MM.1S (cell line): ENCODE measurements at regions not wholly inside any gene's neighbourhood (a gene's known extent, or its start where the extent isn't known, plus 50 kb on each side); places are given as distances from the start of the nearest gene placed in this dataset.
"Not testable (repeated sequence)": the region's sequence is repeated elsewhere in the genome, so short reads cannot be mapped to it uniquely, and the experiment has no call there.

Experiments used
- EZH2 ChIP-seq: fragments of 300-600 bp; sonication (generic); optimal IDR thresholded peaks from 2 replicates; pipeline ENCODE3; 2017; ENCODE audit warnings: low read depth, mild to moderate bottlenecking, antibody characterized with exemption, low read length, mixed read lengths
- EZH2phosphoT487 ChIP-seq: fragments of 300-600 bp; sonication (generic); IDR thresholded peaks from 2 replicates; pipeline ENCODE4 v1.6.1; 2018; ENCODE audit warnings: antibody characterized with exemption, low read length
- TF ChIP-seq, protein P1 (sequence below): fragments of 300-600 bp; sonication (generic); IDR thresholded peaks from 2 replicates; pipeline ENCODE4 v1.5.1; 2016; ENCODE audit warnings: antibody characterized with exemption, low read length, mixed read lengths

DNA sequence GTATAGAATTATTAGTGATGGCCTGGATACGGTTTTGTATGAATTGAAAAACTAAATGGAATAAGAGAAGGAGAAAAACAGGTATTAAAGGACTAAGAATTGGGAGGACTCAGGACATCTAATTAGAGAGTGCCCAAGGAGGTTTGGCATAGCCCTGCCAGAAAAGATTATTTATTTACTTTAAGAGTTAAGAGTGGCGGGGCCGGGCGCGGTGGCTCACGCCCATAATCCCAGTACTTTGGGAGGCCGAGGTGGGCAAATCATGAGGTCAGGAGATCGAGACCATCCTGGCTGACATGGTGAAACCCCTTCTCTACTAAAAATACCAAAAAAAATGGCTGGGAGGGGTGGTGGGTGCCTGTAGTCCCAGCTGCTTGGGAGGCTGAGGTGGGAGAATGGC, 115.2 kb upstream of the KCNJ3 start:
- TF ChIP-seq, protein P1, sequence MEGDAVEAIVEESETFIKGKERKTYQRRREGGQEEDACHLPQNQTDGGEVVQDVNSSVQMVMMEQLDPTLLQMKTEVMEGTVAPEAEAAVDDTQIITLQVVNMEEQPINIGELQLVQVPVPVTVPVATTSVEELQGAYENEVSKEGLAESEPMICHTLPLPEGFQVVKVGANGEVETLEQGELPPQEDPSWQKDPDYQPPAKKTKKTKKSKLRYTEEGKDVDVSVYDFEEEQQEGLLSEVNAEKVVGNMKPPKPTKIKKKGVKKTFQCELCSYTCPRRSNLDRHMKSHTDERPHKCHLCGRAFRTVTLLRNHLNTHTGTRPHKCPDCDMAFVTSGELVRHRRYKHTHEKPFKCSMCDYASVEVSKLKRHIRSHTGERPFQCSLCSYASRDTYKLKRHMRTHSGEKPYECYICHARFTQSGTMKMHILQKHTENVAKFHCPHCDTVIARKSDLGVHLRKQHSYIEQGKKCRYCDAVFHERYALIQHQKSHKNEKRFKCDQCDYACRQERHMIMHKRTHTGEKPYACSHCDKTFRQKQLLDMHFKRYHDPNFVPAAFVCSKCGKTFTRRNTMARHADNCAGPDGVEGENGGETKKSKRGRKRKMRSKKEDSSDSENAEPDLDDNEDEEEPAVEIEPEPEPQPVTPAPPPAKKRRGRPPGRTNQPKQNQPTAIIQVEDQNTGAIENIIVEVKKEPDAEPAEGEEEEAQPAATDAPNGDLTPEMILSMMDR: not testable (repeated sequence)
- not testable (repeated sequence) for TF ChIP-seq EZH2, EZH2phosphoT487
